Lower leg skin (tissue), 4 donors: ENCODE measurements at regions not wholly inside any gene's neighbourhood (a gene's known extent, or its start where the extent isn't known, plus 50 kb on each side); places are given as distances from the start of the nearest gene placed in this dataset.
"Not testable (repeated sequence)": the region's sequence is repeated elsewhere in the genome, so short reads cannot be mapped to it uniquely, and the experiment has no call there.

Experiments used
- DNase-seq, 2 donors: peaks; one replicate each; pipeline ENCODE4 v3.0.0-alpha.2; 2019; ENCODE audit warnings: low spot score in 2 of 2
- H3K4me3 ChIP-seq: fragments of 200-600 bp; sonication (generic); 2 replicates; pipeline ENCODE4 v1.5.1; 2017; ENCODE audit warnings: mild to moderate bottlenecking, low read depth; ENCODE audit not compliant: poor library complexity, severe bottlenecking
- POLR2A ChIP-seq, 2 donors: fragments of 450-650 bp; IDR thresholded peaks; one replicate each; pipeline ENCODE4 v1.6.1; 2016 to 2017; ENCODE audit warnings: antibody characterized with exemption in 2 of 2, mild to moderate bottlenecking in 1 of 2, moderate library complexity in 1 of 2
- WGBS, 2 donors: methylation state at CpG; one replicate each; pipeline ENCODE4 v1.1.5; 2018; 5-methylcytosine and 5-hydroxymethylcytosine counted together
- intact Hi-C: fragments of 100-400 bp; cut with DNase I; formaldehyde crosslinking; loops from one replicate; pipeline ENCODE4 v1.15.0; 2023; ENCODE audit warnings: low total_unique reads
- TF ChIP-seq, protein P1 (sequence below), 3 donors: fragments of 450-650 bp; IDR thresholded peaks; one replicate each; pipeline ENCODE4 v1.5.1; 2016; ENCODE audit warnings: antibody characterized with exemption in 3 of 3, mild to moderate bottlenecking in 3 of 3, moderate library complexity in 2 of 3

GRCh38 chr3:163175970-163176369 is 1679.4 kb downstream of the OTOL1 start:
- intact Hi-C loops: no loop called here
- H3K4me3 ChIP-seq: no peak overlapping the region
- 31 to 47% methylated on average over 2 of the region's 2 CpGs for WGBS, 2 donors
- no peak for DNase-seq
- TF ChIP-seq POLR2A (IDR thresholded peaks at IDR 0.05): no peak
- TF ChIP-seq, protein P1, sequence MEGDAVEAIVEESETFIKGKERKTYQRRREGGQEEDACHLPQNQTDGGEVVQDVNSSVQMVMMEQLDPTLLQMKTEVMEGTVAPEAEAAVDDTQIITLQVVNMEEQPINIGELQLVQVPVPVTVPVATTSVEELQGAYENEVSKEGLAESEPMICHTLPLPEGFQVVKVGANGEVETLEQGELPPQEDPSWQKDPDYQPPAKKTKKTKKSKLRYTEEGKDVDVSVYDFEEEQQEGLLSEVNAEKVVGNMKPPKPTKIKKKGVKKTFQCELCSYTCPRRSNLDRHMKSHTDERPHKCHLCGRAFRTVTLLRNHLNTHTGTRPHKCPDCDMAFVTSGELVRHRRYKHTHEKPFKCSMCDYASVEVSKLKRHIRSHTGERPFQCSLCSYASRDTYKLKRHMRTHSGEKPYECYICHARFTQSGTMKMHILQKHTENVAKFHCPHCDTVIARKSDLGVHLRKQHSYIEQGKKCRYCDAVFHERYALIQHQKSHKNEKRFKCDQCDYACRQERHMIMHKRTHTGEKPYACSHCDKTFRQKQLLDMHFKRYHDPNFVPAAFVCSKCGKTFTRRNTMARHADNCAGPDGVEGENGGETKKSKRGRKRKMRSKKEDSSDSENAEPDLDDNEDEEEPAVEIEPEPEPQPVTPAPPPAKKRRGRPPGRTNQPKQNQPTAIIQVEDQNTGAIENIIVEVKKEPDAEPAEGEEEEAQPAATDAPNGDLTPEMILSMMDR (IDR thresholded peaks at IDR 0.05): no peak

DNA sequence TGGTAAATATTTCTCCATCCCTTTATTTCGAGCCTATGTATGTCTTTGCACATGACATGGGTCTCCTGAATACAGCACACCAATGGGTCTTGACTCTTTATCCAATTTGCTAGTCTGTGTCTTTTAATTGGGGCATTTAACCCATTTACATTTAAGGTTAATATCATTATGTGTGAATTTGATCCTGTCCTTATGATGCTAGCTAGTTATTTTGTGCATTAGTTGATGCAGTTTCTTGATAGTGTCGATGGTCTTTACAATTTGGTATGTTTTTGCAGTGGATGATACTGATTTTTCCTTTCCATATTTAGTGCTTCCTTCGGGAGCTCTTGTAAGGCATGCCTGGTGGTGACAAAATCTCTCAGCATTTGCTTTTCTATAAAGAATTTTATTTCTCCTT is 1675.9 kb downstream of the OTOL1 start:
- DNase-seq, intact Hi-C loops, H3K4me3 ChIP-seq: not testable (repeated sequence)
- 80 to 85% methylated on average over 3 of the region's 3 CpGs for WGBS, 2 donors

DNA sequence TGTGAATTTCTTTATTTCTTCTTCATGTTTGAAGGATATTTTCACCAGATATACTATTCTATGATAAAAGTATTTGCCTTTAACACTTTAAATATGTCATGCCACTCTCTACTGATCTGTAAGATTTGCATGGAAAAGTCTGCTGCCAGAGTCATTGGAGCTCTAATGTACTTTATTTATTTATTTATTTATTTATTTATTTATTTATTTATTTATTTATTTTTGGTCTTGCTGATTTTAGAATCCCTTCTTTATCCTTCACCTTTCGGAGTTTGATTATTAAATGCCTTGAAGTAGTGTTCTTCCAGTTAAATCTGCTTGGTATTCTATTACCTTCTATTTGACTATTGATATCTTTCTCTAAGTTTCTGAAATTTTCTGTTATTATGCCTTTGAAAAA is 1669.6 kb downstream of the OTOL1 start:
- DNase-seq: no peak
- TF ChIP-seq, protein P1 (IDR thresholded peaks at IDR 0.05): no peak
- no peak for TF ChIP-seq POLR2A (IDR thresholded peaks at IDR 0.05)
- no peak overlapping the region for H3K4me3 ChIP-seq
- intact Hi-C loops: no loop called here
- WGBS, 2 donors: 27 to 76% methylated on average over 1 of the region's 1 CpG

- WGBS, 2 donors: 53 to 56% methylated on average over 2 of the region's 2 CpGs
- DNase-seq: no peak
- intact Hi-C loops: no loop called here
- TF ChIP-seq POLR2A (IDR thresholded peaks at IDR 0.05): no peak
- TF ChIP-seq, protein P1 (IDR thresholded peaks at IDR 0.05): no peak
- H3K4me3 ChIP-seq: no peak overlapping the region
Observed at GRCh38 chr3:163159306-163159705, 1662.7 kb downstream of the OTOL1 start.

DNA sequence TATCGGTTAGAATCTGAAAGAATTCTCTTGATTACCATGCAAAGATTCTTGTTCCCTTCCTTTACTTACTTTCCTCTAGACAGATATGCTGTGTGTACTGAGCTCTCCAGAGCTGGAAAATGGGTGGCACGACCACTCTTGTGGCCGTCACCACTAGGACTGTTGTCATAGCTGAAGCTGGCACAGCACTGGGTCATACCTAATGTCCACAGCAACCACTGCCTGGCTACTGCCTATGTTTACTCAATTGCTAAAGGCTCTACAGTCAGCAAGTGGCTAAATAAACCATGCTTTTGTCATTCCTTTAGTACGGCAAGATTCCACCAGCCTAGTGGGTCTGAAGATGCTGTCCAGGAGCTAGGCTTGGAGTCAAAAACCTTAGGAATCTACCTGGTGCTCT is 1643.0 kb downstream of the OTOL1 start:
- TF ChIP-seq POLR2A (IDR thresholded peaks at IDR 0.05): no peak
- TF ChIP-seq, protein P1 (IDR thresholded peaks at IDR 0.05): no peak
- intact Hi-C loops: no loop called here
- H3K4me3 ChIP-seq: no peak overlapping the region
- 91 to 96% methylated on average over 4 of the region's 4 CpGs for WGBS, 2 donors
- no peak for DNase-seq

DNA sequence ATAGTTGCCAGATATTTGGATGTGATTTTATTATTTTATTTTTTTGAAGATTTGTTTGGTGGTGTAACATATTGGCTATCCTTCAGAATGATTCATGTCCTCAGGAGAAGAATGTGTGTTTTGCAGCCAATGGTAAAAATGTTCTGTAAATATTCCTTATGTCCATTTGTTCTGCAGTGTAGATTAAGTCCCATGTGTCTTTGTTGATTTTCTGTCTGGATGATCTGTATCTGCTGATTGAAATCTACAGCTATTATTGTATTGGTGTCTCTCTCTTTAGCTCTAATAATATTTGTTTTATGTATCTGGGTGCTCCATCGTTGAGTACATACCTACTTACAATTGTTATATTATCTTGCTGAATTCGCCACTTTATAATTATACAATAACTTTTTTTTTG is 1641.7 kb downstream of the OTOL1 start:
- WGBS, 2 donors: 85 to 86% methylated on average over 2 of the region's 2 CpGs
- intact Hi-C loops: no loop called here
- no peak for TF ChIP-seq POLR2A (IDR thresholded peaks at IDR 0.05)
- TF ChIP-seq, protein P1 (IDR thresholded peaks at IDR 0.05): no peak

More for the DNA sequence above, 1641.7 kb downstream of the OTOL1 start:
- no peak for DNase-seq
- no peak overlapping the region for H3K4me3 ChIP-seq
